GM12878 (cell line): ENCODE measurements at regions not wholly inside any gene's neighbourhood (a gene's known extent, or its start where the extent isn't known, plus 50 kb on each side); places are given as distances from the start of the nearest gene placed in this dataset.

Experiments
- ATAC-seq: fragments of 200-7000 bp; cut with Tn5 transposase; 3 replicates; pipeline ENCODE4 v1.9.1; 2020; ENCODE audit warnings: mild to moderate bottlenecking, moderate library complexity
- BruUV-seq: library from RNA; stranded (reverse); fragments of 400-500 nt; replicated peaks from 2 replicates; lab custom pipeline; 2021; lab: Mats Ljungman, UMichigan
- CTCF ChIA-PET: fragments of 300-600 bp; sonication (Branson Sonifier 250); formaldehyde crosslinking; extraction: SDS; loops from one replicate; lab custom pipeline; 2021; ENCODE audit warnings: inconsistent platforms; lab: Yijun Ruan, JAX
- POLR2A ChIA-PET: fragments of 350-600 bp; formaldehyde crosslinking; extraction: SDS; loops from one replicate; lab custom pipeline; 2021; ENCODE audit warnings: inconsistent platforms; lab: Charles Lee
- RAD21 ChIA-PET: fragments of 300-600 bp; sonication (Branson Sonifier 250); formaldehyde crosslinking; loops from one replicate; lab custom pipeline; 2023; ENCODE audit warnings: antibody characterized with exemption; ENCODE audit not compliant: unreplicated experiment; lab: Charles Lee
- SMC1A ChIA-PET: fragments of 300-600 bp; sonication (Branson Sonifier 250); formaldehyde crosslinking; loops from one replicate; lab custom pipeline; 2023; ENCODE audit not compliant: unreplicated experiment, uncharacterized antibody; lab: Charles Lee
- DNase-seq: peaks from one replicate; pipeline ENCODE4 v3.0.0-alpha.2; 2011; ENCODE audit warnings: low read depth, low spot score
- FAIRE-seq: peaks from 3 replicates; lab custom pipeline; 2011; peaks lifted over from hg19 to GRCh38; lab: Jason Lieb, UNC
- H2AFZ ChIP-seq: 2 replicates; pipeline ENCODE4 v1.6.0; 2011; ENCODE audit warnings: low read depth, low read length, control low read depth; ENCODE audit not compliant: control insufficient read depth
- H3K27ac ChIP-seq: 2 replicates; pipeline ENCODE4 v1.5.1; 2011; ENCODE audit warnings: control low read depth; ENCODE audit not compliant: control insufficient read depth, insufficient read depth
- H3K27me3 ChIP-seq, 2 experiments: replicated peaks in 1 of 2; 2 replicates each; pipeline versions ENCODE4 v1.6.0 to v1.6.1; 2011; ENCODE audit warnings: low read length in 1 of 2; ENCODE audit not compliant: control insufficient read depth in 2 of 2, insufficient read depth in 2 of 2
- H3K36me3 ChIP-seq, 2 experiments: 2 replicates each; pipeline ENCODE4 v1.5.1; 2011; ENCODE audit warnings: low read length in 1 of 2; ENCODE audit not compliant: control insufficient read depth in 2 of 2, insufficient read depth in 2 of 2
- H3K4me1 ChIP-seq: 2 replicates; pipeline ENCODE4 v1.6.1; 2011; ENCODE audit warnings: mild to moderate bottlenecking, low read length, moderate library complexity, mixed read lengths; ENCODE audit not compliant: control insufficient read depth, insufficient read depth
- H3K4me2 ChIP-seq: 2 replicates; pipeline ENCODE4 v1.6.0; 2011; ENCODE audit warnings: control low read depth; ENCODE audit not compliant: control insufficient read depth, insufficient read depth
- H3K4me3 ChIP-seq: fragments of 200-600 bp; sonication (generic); 2 replicates; pipeline ENCODE4 v1.5.1; 2016
- H3K79me2 ChIP-seq: 2 replicates; pipeline ENCODE4 v1.6.0; 2011; ENCODE audit warnings: low read length; ENCODE audit not compliant: control insufficient read depth, insufficient read depth
- H3K9ac ChIP-seq: 2 replicates; pipeline ENCODE4 v1.8.0; 2011; ENCODE audit warnings: low read length, control low read depth, mixed read lengths; ENCODE audit not compliant: control insufficient read depth, insufficient read depth
- H3K9me3 ChIP-seq: replicated peaks from 3 replicates; pipeline ENCODE4 v1.5.1; 2011; ENCODE audit warnings: mild to moderate bottlenecking, low read length; ENCODE audit not compliant: control insufficient read depth, insufficient read depth
- H4K20me1 ChIP-seq: 2 replicates; pipeline ENCODE4 v1.6.0; 2011; ENCODE audit not compliant: control insufficient read depth, insufficient read depth
- ATF7 ChIP-seq: fragments of 450-650 bp; IDR thresholded peaks from 2 replicates; pipeline ENCODE4 v1.6.1; 2016; ENCODE audit warnings: low read depth, mild to moderate bottlenecking
- CREB1 ChIP-seq: IDR thresholded peaks from 2 replicates; pipeline ENCODE4 v1.6.1; 2012; ENCODE audit warnings: low read depth, mild to moderate bottlenecking, inconsistent platforms
- DPF2 ChIP-seq: fragments of 450-650 bp; IDR thresholded peaks from 2 replicates; pipeline ENCODE4 v1.6.1; 2017; ENCODE audit warnings: mild to moderate bottlenecking
- EP300 ChIP-seq, 2 experiments: fragments of 150-350 bp in 1 of 2; IDR thresholded peaks; 2 replicates each; pipeline ENCODE4 v1.6.1; 2011 to 2012; ENCODE audit warnings: low read depth in 2 of 2, low read length in 2 of 2, borderline replicate concordance in 1 of 2, improper control_type of control experiment in 1 of 2, inconsistent platforms in 1 of 2; ENCODE audit not compliant: control insufficient read depth in 1 of 2
- GATAD2B ChIP-seq: fragments of 450-650 bp; conservative IDR thresholded peaks from 2 replicates; pipeline ENCODE4 v1.6.1; 2017; ENCODE audit warnings: low read depth, mild to moderate bottlenecking, moderate library complexity
- HDGF ChIP-seq: fragments of 450-650 bp; IDR thresholded peaks from 2 replicates; pipeline ENCODE4 v1.6.1; 2016; ENCODE audit warnings: antibody characterized with exemption
- KDM1A ChIP-seq: fragments of 200-600 bp; sonication (generic); IDR thresholded peaks from 2 replicates; pipeline ENCODE4 v1.6.1; 2016; ENCODE audit warnings: borderline replicate concordance
- NR2C1 ChIP-seq: fragments of 450-650 bp; IDR thresholded peaks from 2 replicates; pipeline ENCODE4 v1.6.1; 2017; ENCODE audit warnings: antibody characterized with exemption, mild to moderate bottlenecking, moderate library complexity
- RBBP5 ChIP-seq: fragments of 200-600 bp; sonication (generic); conservative IDR thresholded peaks from 2 replicates; pipeline ENCODE4 v1.6.1; 2016
- SIX5 ChIP-seq: IDR thresholded peaks from 2 replicates; pipeline ENCODE4 v1.6.1; 2011; ENCODE audit warnings: mild to moderate bottlenecking, low read depth, low read length, moderate library complexity; ENCODE audit not compliant: severe bottlenecking
- SPI1 ChIP-seq: IDR thresholded peaks from 2 replicates; pipeline ENCODE4 v1.6.1; 2011; ENCODE audit warnings: low read depth, mild to moderate bottlenecking, low read length, moderate library complexity, borderline replicate concordance; ENCODE audit not compliant: insufficient read depth
- TCF3 ChIP-seq: IDR thresholded peaks from 2 replicates; pipeline ENCODE4 v1.6.1; 2012; ENCODE audit warnings: low read depth, mild to moderate bottlenecking, low read length, borderline replicate concordance; ENCODE audit not compliant: insufficient read depth
- ZNF24 ChIP-seq: fragments of 450-650 bp; IDR thresholded peaks from 2 replicates; pipeline ENCODE4 v1.6.1; 2017; ENCODE audit warnings: antibody characterized with exemption, mild to moderate bottlenecking
- ZNF384 ChIP-seq: IDR thresholded peaks from 2 replicates; pipeline ENCODE4 v1.6.1; 2012; ENCODE audit warnings: low read depth, mild to moderate bottlenecking, low read length, improper control_type of control experiment, borderline replicate concordance
- WGBS: methylation state at CpG from one replicate; pipeline ENCODE4 v1.1.6; 2016; ENCODE audit warnings: low lambda C conversion rate; ENCODE audit not compliant: insufficient replicate concordance, insufficient coverage; ENCODE audit errors: missing lambda C conversion rate; 5-methylcytosine and 5-hydroxymethylcytosine counted together
- in situ Hi-C: fragments of 300-500 bp; cut with MboI; formaldehyde crosslinking; loops from 9 replicates; pipeline ENCODE4 v1.14.3; 2018; ENCODE audit warnings: mixed read lengths
- intact Hi-C: fragments of 100-400 bp; cut with micrococcal nuclease; formaldehyde crosslinking; loops from one replicate; pipeline ENCODE4 v1.14.2; 2022; ENCODE audit not compliant: unreplicated experiment
- TF ChIP-seq, protein P1 (sequence below): fragments of 450-650 bp; IDR thresholded peaks from 2 replicates; pipeline ENCODE4 v1.6.1; 2016; ENCODE audit warnings: mild to moderate bottlenecking, moderate library complexity, borderline replicate concordance
- TF ChIP-seq, protein P2 (sequence below): fragments of 450-650 bp; IDR thresholded peaks from 2 replicates; pipeline ENCODE4 v1.6.1; 2016; ENCODE audit warnings: mild to moderate bottlenecking
- TF ChIP-seq, protein P3 (sequence below): fragments of 450-650 bp; formaldehyde crosslinking; IDR thresholded peaks from 2 replicates; pipeline ENCODE4 v1.5.0; 2022; ENCODE audit warnings: mild to moderate bottlenecking, missing genetic modification characterization

DNA sequence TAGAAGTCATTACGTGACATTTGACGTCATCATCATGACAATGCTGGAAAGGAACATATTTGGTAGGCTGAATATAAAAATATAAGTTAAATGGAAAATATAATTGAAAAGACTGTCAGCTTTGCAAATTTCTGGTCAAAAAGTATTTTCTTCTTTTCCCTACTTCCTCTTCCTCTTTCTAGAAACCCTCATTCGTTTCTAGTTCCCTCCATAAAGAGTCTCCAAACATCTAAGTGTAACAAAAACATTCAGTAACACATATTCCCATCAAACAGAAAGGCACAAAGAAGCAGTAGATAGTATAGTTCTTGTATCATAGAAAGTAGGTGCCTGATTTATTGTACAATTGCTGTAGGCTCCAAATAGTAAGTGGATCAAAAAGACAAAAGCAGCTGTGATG lies 150.8 kb upstream of the FAM83B start:
- 47% methylated on average over 3 of the region's 3 CpGs for WGBS
- Histone ChIP-seq H3K27ac (no peak overlapping the region), H3K79me2 (no peaks in the 10 kb centered on the region), H3K4me1 (no peaks in the 10 kb centered on the region), H3K27me3 (no peaks in the 10 kb centered on the region), H3K36me3 (no peaks in the 10 kb centered on the region), H3K4me2 (no peak overlapping the region), H3K9me3 (no peaks in the 10 kb centered on the region), H3K9ac (no peak overlapping the region), H4K20me1 (no peaks in the 10 kb centered on the region), H2AFZ (no peak overlapping the region), H3K4me3 (no peak overlapping the region)
- in situ Hi-C loops (no loop called here), intact Hi-C loops (no loop called here)
- DNase-seq, result no peak
- SMC1A ChIA-PET, result interaction anchor here (1.3 kb wide), 1 partner anchor 9 kb away, joined by 3 read pairs; no protein-coding TSS in a partner anchor
- CTCF ChIA-PET, result interaction anchor here (0.6 to 17.4 kb wide), 3 partner anchors 14 to 120 kb away, joined by 3 to 183 read pairs (median 4); no protein-coding TSS in a partner anchor
- no peak for FAIRE-seq
- POLR2A ChIA-PET, result no interaction called here
- ATAC-seq, result no peak
- RAD21 ChIA-PET, result interaction anchor here (1.0 to 3.2 kb wide), 3 partner anchors 14 to 36 kb away, joined by 3 to 18 read pairs (median 5); no protein-coding TSS in a partner anchor
- no TSS peak for BruUV-seq
- TF ChIP-seq DPF2 (no peak), SIX5 (no peak), ATF7 (0 out of 2 replicates have a peak, but pooled peaks have one; percentile 14), KDM1A (no peak), CREB1 (peak; percentile 40; the same call in 1 of the 2 replicates), ZNF24 (no peak), HDGF (no peak), EP300 (IDR thresholded peaks at IDR 0.05; ENCODE audit: borderline replicate concordance in 1 of 2, control insufficient read depth in 1 of 2, low read depth in 2 of 2, low read length in 2 of 2) (no peak), NR2C1 (no peak), SPI1 (peak; percentile 54), GATAD2B (no peak), RBBP5 (no peak), TCF3 (no peak), ZNF384 (no peak)
- TF ChIP-seq, protein P1, sequence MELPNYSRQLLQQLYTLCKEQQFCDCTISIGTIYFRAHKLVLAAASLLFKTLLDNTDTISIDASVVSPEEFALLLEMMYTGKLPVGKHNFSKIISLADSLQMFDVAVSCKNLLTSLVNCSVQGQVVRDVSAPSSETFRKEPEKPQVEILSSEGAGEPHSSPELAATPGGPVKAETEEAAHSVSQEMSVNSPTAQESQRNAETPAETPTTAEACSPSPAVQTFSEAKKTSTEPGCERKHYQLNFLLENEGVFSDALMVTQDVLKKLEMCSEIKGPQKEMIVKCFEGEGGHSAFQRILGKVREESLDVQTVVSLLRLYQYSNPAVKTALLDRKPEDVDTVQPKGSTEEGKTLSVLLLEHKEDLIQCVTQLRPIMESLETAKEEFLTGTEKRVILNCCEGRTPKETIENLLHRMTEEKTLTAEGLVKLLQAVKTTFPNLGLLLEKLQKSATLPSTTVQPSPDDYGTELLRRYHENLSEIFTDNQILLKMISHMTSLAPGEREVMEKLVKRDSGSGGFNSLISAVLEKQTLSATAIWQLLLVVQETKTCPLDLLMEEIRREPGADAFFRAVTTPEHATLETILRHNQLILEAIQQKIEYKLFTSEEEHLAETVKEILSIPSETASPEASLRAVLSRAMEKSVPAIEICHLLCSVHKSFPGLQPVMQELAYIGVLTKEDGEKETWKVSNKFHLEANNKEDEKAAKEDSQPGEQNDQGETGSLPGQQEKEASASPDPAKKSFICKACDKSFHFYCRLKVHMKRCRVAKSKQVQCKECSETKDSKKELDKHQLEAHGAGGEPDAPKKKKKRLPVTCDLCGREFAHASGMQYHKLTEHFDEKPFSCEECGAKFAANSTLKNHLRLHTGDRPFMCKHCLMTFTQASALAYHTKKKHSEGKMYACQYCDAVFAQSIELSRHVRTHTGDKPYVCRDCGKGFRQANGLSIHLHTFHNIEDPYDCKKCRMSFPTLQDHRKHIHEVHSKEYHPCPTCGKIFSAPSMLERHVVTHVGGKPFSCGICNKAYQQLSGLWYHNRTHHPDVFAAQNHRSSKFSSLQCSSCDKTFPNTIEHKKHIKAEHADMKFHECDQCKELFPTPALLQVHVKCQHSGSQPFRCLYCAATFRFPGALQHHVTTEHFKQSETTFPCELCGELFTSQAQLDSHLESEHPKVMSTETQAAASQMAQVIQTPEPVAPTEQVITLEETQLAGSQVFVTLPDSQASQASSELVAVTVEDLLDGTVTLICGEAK, result no peak
- TF ChIP-seq, protein P2, sequence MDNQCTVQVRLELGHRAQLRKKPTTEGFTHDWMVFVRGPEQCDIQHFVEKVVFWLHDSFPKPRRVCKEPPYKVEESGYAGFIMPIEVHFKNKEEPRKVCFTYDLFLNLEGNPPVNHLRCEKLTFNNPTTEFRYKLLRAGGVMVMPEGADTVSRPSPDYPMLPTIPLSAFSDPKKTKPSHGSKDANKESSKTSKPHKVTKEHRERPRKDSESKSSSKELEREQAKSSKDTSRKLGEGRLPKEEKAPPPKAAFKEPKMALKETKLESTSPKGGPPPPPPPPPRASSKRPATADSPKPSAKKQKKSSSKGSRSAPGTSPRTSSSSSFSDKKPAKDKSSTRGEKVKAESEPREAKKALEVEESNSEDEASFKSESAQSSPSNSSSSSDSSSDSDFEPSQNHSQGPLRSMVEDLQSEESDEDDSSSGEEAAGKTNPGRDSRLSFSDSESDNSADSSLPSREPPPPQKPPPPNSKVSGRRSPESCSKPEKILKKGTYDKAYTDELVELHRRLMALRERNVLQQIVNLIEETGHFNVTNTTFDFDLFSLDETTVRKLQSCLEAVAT, result no peak
- TF ChIP-seq, protein P3, sequence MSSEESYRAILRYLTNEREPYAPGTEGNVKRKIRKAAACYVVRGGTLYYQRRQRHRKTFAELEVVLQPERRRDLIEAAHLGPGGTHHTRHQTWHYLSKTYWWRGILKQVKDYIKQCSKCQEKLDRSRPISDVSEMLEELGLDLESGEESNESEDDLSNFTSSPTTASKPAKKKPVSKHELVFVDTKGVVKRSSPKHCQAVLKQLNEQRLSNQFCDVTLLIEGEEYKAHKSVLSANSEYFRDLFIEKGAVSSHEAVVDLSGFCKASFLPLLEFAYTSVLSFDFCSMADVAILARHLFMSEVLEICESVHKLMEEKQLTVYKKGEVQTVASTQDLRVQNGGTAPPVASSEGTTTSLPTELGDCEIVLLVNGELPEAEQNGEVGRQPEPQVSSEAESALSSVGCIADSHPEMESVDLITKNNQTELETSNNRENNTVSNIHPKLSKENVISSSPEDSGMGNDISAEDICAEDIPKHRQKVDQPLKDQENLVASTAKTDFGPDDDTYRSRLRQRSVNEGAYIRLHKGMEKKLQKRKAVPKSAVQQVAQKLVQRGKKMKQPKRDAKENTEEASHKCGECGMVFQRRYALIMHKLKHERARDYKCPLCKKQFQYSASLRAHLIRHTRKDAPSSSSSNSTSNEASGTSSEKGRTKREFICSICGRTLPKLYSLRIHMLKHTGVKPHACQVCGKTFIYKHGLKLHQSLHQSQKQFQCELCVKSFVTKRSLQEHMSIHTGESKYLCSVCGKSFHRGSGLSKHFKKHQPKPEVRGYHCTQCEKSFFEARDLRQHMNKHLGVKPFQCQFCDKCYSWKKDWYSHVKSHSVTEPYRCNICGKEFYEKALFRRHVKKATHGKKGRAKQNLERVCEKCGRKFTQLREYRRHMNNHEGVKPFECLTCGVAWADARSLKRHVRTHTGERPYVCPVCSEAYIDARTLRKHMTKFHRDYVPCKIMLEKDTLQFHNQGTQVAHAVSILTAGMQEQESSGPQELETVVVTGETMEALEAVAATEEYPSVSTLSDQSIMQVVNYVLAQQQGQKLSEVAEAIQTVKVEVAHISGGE (CRISPR knock-in tag), result no peak
